ENCODE measurements at regions not wholly inside any gene's neighbourhood (a gene's known extent, or its start where the extent isn't known, plus 50 kb on each side); places are given as distances from the start of the nearest gene placed in this dataset.

DNA sequence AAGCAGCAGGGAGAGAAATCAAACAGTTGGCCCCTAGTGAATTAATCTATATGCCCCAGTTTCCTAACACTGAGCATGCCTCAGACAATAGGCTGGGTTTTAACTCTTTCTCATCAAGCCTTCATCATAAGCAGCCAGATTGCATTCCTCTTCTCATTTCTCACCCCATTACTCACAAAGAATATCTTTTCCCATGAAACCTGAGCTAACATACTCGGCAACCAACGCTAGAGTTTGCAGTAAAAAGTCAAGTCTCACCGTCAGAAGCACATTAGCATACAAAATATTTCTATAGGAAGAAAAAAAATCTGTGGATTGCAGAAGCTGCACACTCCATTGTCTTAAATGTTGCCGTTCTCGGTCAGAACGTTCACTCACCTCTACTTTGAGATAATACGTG lies 429.9 kb upstream of the ARID1B start:
- DNase-seq: no peak

GRCh38 chr6:156345700-156346099 lies 431.5 kb upstream of the ARID1B start:
- DNase-seq: no peak

- no peak for DNase-seq
These were observed 432.7 kb upstream of the ARID1B start for GRCh38 chr6:156344491-156344890.

DNA sequence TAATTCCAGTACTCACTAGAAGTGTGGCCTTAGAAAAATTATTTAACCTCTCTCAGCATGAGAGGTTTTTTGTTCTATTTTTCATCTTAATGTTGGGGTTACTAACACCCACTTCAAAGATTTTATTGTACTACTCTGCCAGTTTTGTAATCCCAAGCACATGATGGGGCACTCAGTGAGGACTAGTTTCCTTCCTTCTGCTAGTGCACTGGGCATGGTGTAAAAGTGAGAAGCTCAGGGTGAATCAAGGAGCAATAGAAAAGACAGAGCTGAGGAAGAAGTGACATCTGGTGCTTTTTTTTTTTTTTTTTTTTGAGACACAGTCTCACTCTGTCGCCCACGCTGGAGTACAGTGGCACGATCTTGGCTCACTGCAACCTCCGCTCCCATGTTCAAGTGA lies 439.4 kb upstream of the ARID1B start:
- DNase-seq: no peak

GRCh38 chr6:156336733-156337132 lies 440.4 kb upstream of the ARID1B start:
- no peak for DNase-seq

- no peak for DNase-seq
These were observed 441.1 kb upstream of the ARID1B start for GRCh38 chr6:156336089-156336488.

DNA sequence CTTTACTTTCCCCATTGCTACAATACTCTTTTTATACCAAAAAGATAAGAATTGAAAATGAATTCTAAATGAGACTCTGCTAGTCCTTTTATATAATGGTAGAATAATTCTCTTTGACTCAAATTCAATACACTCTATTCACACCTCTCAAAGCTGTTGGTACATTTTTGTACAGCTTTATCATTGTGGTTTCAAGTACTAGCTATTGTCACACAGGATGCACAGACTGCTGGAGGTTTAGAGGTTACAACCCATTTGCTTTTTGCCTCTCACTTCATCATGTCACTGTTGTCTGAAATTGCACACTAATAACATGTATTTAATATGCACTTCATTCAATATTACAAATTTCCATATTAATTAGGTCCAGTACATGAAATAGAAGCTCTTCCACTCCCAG lies 442.2 kb upstream of the ARID1B start:
- no peak for DNase-seq

- DNase-seq: no peak
These were observed 457.5 kb upstream of the ARID1B start for GRCh38 chr6:156319707-156320106.

DNA sequence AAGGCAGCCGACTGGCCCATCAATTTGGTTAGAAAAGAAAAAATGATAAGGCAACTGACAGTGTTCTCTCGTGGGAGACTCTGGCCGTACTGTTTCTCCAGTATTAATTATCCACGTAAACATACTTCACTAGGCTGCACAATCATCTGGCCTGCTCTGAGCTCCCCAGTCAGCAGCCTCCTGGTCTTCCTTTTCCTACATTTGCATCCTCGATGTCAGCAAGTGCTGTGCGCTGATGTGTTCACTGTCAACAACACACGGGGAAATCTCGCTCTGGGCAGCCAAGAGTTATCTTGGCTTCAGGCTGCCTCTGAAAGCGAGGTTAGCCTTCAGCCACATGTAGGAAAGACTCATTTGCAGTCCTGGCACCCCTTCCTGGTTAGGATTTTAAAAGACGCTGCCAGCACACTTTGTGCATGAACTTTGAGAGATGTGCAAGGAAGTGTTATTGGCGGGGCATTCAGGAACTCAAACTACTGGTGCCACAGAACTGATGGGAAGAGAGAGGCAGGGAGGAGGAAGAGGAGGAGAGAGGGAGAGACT lies 460.5 kb upstream of the ARID1B start:
- DNase-seq: no peak

- DNase-seq: no peak
These were observed 462.0 kb upstream of the ARID1B start for GRCh38 chr6:156315146-156315545.

GRCh38 chr6:156313037-156313436 lies 464.1 kb upstream of the ARID1B start:
- no peak for DNase-seq

- no peak for DNase-seq
These were observed 465.9 kb upstream of the ARID1B start for GRCh38 chr6:156311291-156311690.

DNA sequence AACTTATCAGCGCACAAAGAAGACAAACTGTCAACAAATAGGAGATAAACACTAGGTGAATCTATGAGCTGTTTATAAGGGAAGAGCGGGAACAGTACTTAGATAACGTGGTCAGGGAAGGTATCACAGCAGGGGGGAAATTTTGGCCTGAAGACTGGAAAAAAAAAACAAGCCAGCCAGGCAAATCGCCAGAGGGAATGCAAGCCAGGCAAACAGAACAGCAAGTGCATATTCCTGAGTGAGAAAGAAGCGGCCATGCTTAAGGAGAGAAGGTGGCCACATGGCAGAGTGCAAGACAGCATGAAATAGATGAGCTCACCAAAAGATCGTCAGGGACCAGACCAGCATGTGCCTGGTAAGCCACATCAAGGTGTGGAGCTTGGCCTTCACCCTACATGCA lies 466.5 kb upstream of the ARID1B start:
- no peak for DNase-seq

DNA sequence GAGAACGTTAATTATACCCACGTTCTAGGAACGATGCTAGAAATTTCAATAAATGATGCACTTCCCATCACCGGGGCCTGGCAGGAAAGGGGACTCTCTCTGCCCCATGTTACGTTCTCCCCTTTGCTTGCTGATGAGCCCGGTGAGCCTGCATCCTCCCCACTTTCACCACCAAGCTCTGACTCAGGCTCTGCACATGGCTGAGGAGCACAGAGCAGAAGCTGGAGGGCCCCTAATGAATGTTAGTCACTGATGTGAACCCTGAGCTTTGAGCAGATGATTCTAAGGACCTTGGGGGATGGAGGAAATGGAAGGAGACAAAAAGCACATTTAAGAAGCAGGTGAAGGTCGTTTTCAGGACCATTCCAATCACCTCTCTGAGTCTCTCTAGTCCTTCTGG lies 468.2 kb upstream of the ARID1B start:
- no peak for DNase-seq

GRCh38 chr6:156308604-156309003 lies 468.6 kb upstream of the ARID1B start:
- no peak for DNase-seq

DNA sequence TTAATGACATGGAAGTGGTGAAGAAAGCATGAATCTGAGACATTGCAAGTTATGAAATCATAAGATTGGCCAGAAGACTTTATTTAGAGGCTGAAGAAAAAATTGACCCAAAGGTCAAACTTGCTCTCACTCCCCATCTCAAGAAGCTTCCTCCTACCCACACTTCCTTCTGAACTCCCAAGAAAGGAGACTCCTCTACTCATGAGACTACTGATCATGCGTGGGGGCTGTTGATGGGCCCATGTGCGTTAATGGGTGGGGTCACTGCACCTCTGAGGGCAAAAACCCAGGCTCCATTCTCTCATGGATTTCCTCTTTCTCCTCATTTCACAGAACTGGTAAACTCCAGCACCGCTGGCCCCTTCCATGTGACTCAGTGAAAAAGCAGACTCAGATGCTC lies 470.6 kb upstream of the ARID1B start:
- DNase-seq: no peak

DNA sequence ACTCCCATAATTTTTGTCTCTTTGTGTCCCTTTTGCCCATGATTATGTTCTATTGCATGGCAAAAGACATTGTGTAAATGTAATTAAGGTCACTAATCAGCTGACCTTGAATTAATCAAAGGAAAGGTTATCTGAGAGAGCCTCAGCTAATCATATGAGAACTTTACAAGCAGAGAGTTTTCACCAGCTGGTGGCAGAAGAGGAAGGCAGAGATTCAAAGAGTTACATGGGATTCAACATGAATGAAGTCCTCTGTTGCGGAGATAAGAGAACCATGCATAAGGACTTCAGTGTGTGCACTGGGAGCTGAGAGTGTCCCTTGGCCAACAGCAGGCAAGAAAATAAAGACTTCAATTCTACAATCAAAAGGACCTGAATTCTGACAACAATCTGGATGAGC lies 494.1 kb upstream of the ARID1B start:
- DNase-seq: no peak

GRCh38 chr6:156282087-156282486 lies 495.1 kb upstream of the ARID1B start:
- no peak for DNase-seq

DNA sequence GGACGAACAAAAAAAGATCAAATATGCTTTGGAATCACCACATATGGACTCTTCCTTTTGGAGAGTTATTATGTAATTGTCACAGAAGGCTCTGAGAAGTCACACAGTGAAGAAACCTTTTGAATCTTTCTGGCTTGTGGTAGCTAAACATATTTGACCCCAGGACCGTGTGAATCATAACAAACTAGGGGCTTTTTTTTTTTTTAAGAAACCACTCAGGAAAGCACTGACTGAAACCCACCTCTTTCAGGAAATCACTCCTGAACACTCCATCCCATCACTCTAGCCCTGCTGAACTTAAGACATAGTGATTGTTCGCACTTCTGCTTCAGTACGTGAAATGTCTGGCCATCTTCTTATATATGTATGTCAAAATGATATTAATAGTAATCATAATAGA lies 495.9 kb upstream of the ARID1B start:
- no peak for DNase-seq

DNA sequence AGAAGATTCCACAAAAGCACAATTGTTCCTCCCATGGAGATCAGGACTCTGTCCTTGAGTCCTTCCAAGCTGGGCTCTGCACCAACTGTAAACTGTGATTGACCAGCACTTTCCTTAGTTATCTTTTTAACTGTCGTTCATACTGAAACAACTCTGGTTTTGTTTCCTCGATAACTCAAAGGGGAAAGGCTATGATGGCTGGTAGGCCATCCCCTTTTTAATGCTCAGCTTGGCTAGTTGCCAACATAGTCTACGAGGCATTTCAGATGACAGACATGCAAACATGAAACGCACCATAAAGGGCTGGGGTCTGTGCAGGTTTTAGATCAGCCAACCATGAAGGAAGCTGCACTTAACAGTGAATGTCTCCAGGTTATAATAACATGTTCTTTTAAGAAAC lies 497.1 kb upstream of the ARID1B start:
- no peak for DNase-seq

- no peak for DNase-seq
These were observed 497.8 kb upstream of the ARID1B start for GRCh38 chr6:156279261-156279969.

DNA sequence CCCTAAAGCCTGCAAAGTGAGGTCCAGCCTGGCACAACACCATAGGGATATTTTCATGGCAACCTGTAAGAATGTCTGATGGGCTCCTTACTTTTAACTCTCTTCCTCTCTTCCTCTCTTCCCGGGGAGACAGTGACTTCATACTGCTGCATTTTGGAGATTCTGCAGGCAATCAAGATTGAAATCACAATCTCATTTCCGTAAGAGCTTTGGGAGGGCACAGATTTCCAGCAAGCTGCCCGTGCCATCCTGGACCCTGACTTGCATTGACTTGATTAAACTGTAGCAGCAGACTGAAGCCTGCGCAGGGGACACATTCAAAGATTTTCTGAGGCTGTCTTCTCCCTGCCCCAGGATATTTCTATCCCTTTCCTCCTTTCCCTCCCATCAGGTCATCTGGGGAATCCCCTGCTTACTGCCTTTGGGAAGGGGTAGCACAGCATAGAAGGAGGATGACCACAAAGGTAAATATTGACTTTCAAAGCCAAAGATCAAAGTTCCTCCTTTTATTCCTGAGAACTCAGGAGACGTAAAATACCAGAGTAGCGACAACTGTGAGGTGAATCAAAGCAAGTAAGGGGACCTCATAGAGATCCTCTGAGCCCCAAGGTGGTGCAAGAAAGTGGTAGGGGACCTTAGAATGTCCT lies 504.0 kb upstream of the ARID1B start:
- no peak for DNase-seq

GRCh38 chr6:156269751-156270369 lies 507.3 kb upstream of the ARID1B start:
- no peak for DNase-seq

DNA sequence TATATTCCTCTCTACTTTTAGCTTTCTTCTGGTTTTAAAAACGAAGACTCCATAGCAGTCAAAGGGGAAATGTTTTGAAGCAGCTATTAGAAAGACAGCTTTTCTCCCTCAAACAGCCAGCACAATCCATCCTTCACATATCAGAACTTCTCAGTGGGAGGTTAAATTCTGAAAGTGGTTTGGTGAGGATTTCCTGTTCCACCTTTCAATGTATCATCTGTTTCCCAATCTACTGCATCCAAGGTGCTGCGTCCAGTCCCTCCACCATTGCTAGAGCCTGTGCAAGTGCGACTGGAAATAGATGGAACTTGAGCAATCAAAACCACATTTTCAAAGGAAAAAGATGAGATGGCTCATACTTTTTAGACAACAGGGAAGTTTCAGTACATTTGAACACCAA lies 508.3 kb upstream of the ARID1B start:
- DNase-seq: no peak

All from left hindlimb (tissue), 1 donor.